ENCODE measurements at regions not wholly inside any gene's neighbourhood (a gene's known extent, or its start where the extent isn't known, plus 50 kb on each side); places are given as distances from the start of the nearest gene placed in this dataset.

DNA sequence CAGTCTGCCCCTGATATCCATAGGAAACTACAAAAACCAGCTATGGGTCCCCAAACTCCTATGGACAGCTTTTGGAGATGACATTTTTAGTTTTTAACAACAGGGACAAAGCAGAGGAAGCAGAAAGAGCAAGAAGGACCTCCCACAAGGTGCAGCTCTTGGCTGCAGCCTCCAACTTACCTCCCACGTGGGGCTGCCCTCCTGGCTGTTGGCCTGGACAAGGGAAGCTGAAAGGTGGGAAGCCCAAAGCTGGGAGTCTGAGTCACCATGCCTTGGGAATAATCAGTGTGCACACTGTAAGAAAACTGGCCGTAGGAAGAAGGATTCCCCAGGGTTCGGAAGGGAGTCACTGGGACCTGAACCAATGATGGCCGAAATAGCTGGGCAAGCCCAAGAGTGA lies 51.8 kb upstream of the PAX1 start:
- no peak for DNase-seq (ENCODE audit: low read depth in 2 of 3, low spot score in 1 of 3)

GRCh38 chr20:21643417-21643816 lies 62.0 kb upstream of the PAX1 start:
- no peak for DNase-seq (ENCODE audit: low read depth in 2 of 3, low spot score in 1 of 3)

- DNase-seq (ENCODE audit: low read depth in 2 of 3, low spot score in 1 of 3): no peak
Measured at GRCh38 chr20:21640556-21640955, 64.9 kb upstream of the PAX1 start.

DNA sequence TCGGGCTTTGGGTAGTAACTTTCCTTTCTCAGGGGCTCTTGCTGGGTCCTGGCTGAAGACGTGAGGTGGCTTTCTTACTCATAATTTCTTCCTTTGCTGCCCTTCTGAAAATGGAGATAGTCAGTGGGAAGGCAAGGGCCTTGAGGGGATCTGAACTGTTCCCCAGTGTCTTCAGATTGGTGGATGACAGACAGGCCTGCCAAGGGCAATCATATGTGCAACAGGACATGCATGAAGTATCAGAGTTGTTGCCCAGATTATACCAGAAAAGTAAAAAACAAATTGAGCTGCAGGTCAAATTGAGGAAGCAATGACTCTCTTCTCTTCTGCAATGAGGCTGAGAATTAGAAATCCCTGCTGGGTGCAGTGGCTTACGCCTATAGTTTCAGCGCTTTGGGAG lies 71.6 kb upstream of the PAX1 start:
- DNase-seq (ENCODE audit: low read depth in 2 of 3, low spot score in 1 of 3): no peak

DNA sequence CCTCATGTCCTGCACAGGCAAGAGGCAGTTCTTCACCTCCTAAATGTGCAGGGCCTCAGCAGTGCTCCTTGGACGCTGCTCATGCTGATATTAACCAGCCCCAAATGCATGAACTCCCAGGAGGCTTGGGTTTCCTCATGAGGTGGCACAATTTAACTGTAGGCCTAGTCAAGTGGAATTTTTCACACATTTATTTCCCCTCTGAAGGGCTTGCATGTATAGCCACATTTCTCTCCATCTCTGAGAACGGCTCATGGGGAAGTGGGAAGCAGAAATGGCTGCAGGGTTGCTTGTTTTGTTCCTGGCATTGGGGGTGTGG lies 72.8 kb upstream of the PAX1 start:
- no peak for DNase-seq (ENCODE audit: low read depth in 2 of 3, low spot score in 1 of 3)

DNA sequence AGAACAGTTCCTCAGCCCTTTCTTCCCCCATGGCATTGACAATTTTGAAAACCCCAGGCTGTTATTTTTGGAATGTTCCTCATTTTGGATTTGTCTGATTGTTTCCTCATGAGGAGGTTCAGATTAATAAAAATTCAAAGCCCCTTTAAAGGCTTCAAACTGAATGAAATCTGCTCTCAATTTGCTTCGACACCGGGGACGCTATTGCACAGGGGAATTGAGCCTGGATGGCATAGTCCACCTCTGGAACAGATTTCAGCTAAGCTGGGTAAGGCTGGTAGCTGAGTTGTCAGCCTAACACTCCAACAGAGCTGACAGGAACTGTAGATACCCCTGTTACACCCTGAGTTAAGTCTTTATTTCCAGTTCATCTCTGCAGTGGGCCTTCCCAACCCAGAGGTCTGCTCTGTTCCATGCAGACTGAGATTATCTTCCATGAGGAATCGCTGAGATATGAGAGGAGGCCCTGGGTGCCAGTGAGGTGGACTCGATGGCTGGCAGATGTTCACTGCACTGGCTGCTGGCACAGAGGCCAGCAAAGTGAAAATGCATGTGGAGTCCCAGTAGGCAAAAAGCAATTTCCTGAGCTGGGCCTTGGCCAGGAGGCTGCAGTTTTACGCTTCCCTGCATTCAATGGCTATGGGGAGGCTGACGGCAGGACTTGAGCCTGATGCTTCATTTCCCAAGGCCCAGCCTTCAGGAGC lies 73.3 kb upstream of the PAX1 start:
- no peak for DNase-seq (ENCODE audit: low read depth in 2 of 3, low spot score in 1 of 3)

DNA sequence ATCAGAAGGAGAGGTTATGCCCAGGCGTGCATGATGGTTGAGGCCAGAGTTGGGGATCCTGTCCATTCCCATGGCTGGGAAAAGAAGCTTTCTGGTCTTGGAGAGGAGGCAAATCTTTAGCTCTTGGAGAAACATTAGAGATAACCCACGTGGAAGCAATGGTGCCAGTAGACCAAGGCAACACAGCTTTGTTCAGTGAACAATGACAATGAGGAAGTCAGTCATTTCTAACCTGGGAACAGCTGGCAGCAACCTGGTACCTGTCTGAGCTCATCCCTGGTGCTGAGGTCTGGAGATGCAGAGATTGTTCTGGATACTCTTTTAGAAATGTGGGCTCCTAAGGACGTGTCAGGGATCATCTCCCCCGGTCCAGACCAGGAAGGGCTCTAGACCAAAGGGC lies 76.7 kb upstream of the PAX1 start:
- DNase-seq (ENCODE audit: low read depth in 2 of 3, low spot score in 1 of 3): no peak

DNA sequence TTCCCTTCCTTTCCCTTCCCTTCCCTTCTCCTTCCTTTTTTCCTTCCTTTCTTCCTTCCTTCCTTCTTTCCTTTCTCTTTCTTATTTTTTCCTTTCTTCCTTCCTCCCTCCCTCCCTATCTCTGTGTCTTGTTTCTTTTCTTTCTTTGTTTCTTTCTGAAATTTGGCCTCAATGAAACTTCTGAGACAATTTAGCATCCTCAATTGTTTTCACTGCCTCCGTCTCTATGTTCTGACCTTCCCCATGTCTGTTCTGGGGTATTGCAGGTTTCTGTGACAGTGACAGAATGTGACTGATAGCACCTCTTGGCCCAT lies 81.7 kb upstream of the PAX1 start:
- DNase-seq (ENCODE audit: low read depth in 2 of 3, low spot score in 1 of 3): no peak

- no peak for DNase-seq (ENCODE audit: low read depth in 2 of 3, low spot score in 1 of 3)
Measured at GRCh38 chr20:21623074-21623780, 82.2 kb upstream of the PAX1 start.

DNA sequence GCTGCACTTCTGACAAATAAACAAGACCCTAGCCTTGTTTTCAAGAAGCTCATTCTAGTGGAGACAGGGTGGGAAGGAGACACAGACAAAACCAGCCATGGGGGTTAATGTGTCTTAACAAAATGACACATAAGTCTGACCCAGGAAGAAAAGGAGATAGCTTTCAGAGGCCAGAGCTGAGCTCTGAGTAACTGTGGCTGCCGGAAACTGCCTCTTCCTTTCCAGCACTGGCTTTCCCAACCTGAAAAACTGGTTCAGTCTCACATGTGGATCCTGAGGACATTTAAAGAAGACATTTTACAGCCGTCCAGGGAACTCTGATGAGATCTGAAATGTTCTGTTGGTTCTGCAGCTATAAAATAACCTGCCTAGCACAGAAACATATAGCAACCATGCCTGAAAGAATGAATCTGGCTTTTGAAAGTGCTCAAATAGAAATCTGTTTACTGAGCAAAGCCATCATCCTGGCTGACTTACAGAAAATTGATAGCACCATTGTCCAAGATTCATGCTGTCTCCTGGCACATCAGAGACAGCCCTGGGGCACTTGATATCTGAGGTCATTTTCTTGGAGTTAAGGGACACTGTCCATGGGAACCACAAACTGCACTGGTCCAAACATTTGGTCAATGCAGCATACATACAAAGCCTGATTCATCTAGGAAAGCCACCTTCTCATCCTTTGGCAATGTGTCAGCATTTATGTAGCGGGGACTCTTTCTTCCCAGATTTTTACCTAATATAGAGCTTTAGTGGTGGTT lies 83.2 kb upstream of the PAX1 start:
- DNase-seq (ENCODE audit: low read depth in 2 of 3, low spot score in 1 of 3): no peak

- DNase-seq (ENCODE audit: low read depth in 2 of 3, low spot score in 1 of 3): no peak
Measured at GRCh38 chr20:21618759-21619416, 86.6 kb upstream of the PAX1 start.

- DNase-seq (ENCODE audit: low read depth in 2 of 3, low spot score in 1 of 3): peak; percentile 14 to 42 (median 37)
Measured at GRCh38 chr20:21615617-21616080, 89.8 kb upstream of the PAX1 start.

DNA sequence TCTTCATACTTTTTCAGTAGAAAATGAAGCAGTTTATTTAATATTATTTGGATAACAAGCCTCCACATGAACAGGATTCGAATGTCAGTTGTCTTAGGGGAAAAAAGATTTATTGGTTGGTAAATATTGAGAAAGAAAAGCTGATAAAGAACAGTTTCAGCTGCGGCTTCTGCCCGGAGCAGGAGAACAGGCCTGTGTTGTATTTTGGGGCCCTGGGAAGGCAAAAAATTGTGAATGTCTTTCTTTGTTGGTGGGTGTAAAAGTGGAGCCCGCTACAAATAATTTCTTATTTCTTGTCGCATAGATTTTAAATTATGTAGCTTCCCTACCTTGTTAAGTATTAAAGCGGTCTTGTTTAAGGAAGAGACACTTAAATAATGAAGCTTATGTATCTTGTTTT lies 90.5 kb upstream of the PAX1 start:
- no peak for DNase-seq (ENCODE audit: low read depth in 2 of 3, low spot score in 1 of 3)

DNA sequence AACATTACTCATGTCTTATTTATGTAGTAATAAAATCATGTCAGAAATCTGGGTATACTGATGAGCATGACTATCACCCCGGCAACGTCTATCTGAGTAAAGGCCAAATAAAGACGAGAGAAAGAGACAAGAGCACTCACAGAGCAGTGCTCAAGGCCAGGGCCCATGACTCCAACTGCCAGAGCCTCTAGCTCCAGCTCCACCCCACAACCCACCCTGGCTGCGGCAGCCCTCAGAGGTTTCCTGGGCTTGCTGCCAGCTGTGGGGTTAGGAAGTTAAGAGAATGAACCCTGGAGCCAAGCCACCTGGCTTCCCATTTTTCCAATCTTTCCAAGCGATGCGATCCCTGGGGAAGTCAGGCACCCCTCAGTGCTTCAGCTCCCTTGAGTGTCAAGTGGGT lies 92.0 kb upstream of the PAX1 start:
- DNase-seq (ENCODE audit: low read depth in 2 of 3, low spot score in 1 of 3): no peak

GRCh38 chr20:21609981-21610380 lies 95.5 kb upstream of the PAX1 start:
- no peak for DNase-seq (ENCODE audit: low read depth in 2 of 3, low spot score in 1 of 3)

GRCh38 chr20:21609221-21609620 lies 95.4 kb upstream of the NKX2-2 start:
- DNase-seq (ENCODE audit: low read depth in 2 of 3, low spot score in 1 of 3): no peak

- no peak for DNase-seq (ENCODE audit: low read depth in 2 of 3, low spot score in 1 of 3)
Measured at GRCh38 chr20:21608777-21609176, 94.9 kb upstream of the NKX2-2 start.

GRCh38 chr20:21607971-21608725 lies 94.3 kb upstream of the NKX2-2 start:
- no peak for DNase-seq (ENCODE audit: low read depth in 2 of 3, low spot score in 1 of 3)

GRCh38 chr20:21601799-21602198 lies 87.9 kb upstream of the NKX2-2 start:
- DNase-seq (ENCODE audit: low read depth in 2 of 3, low spot score in 1 of 3): no peak

DNA sequence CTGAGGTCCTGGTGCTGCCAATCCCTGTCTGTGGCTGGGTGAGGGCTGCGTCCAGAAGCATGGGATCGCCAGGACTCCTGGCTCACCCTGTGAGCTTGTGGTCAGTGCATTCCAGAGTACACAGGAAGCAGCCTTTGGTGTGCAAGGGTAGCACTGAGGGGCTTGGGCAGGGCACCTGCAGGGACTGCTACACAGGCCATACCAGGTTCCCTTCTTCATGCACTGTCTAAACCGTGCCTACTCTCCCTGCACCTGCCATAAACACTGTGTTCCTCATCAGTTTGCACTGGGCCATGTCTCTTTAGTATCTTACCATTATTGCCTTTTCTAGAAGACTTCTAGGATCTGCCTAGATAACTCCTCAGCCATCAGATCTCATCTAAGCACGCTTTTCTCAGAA lies 72.8 kb upstream of the NKX2-2 start:
- no peak for DNase-seq (ENCODE audit: low read depth in 2 of 3, low spot score in 1 of 3)

GRCh38 chr20:21583486-21584168 lies 69.8 kb upstream of the NKX2-2 start:
- no peak for DNase-seq (ENCODE audit: low read depth in 2 of 3, low spot score in 1 of 3)
